ENCODE measurements at regions not wholly inside any gene's neighbourhood (a gene's known extent, or its start where the extent isn't known, plus 50 kb on each side); places are given as distances from the start of the nearest gene placed in this dataset.

DNA sequence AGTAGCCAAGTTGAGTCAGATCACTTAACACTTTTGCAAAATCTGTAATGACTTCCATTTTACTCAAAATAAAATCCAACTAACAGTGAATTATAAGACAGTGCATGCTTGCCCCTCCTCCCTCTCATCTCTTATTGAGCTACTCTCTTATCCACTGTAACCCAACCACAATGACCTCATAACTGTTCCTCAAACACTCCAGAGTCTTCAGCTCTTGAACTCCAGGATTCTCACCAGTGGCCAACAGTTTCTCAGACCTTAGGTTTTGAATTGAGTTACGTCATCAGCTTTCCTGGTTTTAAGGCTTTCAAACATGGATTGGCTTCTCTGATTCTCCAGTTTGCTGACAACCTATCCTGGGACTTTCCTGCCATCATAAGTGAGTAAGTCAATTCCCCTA is 938.3 kb downstream of the RAB28 start:
- TF ChIP-seq, protein P1, sequence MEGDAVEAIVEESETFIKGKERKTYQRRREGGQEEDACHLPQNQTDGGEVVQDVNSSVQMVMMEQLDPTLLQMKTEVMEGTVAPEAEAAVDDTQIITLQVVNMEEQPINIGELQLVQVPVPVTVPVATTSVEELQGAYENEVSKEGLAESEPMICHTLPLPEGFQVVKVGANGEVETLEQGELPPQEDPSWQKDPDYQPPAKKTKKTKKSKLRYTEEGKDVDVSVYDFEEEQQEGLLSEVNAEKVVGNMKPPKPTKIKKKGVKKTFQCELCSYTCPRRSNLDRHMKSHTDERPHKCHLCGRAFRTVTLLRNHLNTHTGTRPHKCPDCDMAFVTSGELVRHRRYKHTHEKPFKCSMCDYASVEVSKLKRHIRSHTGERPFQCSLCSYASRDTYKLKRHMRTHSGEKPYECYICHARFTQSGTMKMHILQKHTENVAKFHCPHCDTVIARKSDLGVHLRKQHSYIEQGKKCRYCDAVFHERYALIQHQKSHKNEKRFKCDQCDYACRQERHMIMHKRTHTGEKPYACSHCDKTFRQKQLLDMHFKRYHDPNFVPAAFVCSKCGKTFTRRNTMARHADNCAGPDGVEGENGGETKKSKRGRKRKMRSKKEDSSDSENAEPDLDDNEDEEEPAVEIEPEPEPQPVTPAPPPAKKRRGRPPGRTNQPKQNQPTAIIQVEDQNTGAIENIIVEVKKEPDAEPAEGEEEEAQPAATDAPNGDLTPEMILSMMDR (IDR thresholded peaks at IDR 0.05; ENCODE audit: low read depth, low read length, missing control alignments): no peak
- DNase-seq (ENCODE audit: low read depth): no peak
- H3K4me3 ChIP-seq (ENCODE audit: low read depth, low read length): no peak overlapping the region

DNA sequence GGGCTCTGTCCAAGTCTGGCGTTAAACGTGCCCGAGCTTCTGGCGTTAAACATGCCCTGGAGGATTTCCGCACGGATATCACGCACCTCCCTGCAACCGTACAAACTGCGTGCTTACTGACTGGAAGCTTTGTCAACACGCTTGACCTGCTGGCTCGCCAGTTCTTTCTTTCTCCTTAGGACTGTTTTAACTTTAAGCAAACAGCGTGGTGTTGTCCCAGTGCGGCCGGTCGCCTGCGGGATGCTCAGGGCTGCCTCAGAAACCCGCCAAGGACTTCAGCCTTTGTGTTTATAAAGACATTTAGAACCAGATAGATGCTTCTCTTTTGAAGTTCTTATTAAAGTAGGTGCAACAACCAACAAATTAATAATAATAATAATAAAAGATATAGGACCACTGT is 946.0 kb downstream of the RAB28 start:
- no peak overlapping the region for H3K4me3 ChIP-seq (ENCODE audit: low read depth, low read length)
- TF ChIP-seq, protein P1 (IDR thresholded peaks at IDR 0.05; ENCODE audit: low read depth, low read length, missing control alignments): no peak
- no peak for DNase-seq (ENCODE audit: low read depth)

DNA sequence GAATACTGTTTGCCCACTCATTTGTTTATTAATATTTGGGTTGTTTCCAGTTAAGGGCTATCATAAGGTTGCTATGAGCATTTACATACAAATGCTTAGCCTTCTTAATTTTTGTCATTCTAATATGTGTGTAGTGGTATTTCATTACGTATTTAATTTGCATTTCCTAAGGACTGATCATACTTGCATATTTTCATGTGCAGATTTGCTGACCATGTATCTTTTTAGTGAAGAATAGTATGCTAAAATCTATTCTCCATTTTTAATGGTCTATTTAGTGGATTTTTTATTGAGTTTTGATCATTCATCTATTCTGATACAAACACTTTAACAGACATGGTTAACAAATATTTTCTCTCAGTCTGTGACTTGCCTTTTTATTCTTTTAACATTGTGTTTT is 949.5 kb downstream of the RAB28 start:
- TF ChIP-seq, protein P1 (IDR thresholded peaks at IDR 0.05; ENCODE audit: low read depth, low read length, missing control alignments): no peak
- DNase-seq (ENCODE audit: low read depth): no peak
- H3K4me3 ChIP-seq (ENCODE audit: low read depth, low read length): no peak overlapping the region

DNA sequence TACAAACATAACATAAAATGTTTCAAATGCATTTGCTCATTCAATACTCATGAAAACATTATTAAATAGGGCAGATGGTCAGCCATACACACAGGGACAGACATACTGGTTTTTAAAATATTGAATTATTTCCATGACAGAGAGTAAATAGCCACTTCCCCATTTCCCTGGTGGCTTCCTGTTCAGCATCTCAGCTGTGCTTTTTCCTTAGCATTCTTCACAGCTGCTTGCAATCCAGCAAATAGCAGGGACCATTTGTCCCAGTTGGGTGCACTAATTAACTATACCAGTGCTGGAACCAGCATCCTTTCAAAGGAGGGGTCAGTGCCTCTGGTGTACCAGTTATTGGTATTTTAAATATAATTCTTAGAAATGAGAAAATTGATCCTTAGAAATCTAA is 964.7 kb downstream of the RAB28 start:
- TF ChIP-seq, protein P1 (IDR thresholded peaks at IDR 0.05; ENCODE audit: low read depth, low read length, missing control alignments): no peak
- DNase-seq (ENCODE audit: low read depth): no peak
- no peak overlapping the region for H3K4me3 ChIP-seq (ENCODE audit: low read depth, low read length)

DNA sequence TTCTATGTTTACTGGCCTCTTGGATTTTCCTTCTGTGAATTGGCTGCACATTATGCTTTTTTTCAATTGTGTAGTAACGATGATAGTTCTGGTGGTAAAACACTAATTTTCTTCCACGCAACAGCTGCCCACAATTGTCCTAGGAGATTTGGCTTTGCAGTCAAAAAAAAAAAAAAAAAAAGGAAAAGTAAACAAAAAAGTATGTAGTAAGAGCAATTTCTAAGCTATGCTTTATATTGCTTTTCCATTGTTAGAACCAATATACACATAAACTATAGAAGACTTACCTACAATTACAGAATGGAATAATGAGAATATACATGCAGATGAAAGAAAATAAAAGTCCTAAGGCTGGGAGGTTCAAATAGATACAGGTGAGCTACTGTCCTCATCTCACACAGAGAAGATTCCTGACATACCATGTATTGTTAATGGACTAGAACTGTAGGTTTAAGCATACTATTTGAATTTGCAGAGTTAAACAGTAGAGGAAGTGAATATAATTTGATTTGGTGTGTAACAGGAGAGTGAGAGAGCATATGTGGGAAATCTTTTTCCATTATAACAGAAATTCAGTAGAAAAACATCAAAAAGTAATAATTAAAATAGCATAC is 976.2 kb downstream of the RAB28 start:
- DNase-seq (ENCODE audit: low read depth): no peak
- TF ChIP-seq, protein P1 (IDR thresholded peaks at IDR 0.05; ENCODE audit: low read depth, low read length, missing control alignments): no peak
- no peak overlapping the region for H3K4me3 ChIP-seq (ENCODE audit: low read depth, low read length)

DNA sequence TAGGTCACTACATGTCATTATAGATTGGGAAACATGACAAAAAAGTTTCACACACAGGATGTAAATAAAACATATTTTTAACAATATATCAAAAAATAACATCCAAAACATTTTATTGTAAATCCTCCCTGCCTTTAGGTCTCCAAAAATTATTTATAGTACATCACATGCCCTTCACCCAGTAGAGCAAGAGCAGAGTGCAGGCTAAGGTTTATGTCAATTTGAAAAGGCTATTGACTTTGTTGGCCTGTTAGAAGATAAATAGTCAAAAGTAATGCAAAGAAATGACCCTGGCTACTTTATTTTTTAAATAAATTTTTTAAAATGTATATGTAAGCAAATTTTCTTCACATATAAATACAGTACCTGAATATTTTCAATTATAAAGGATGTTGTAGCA is 983.7 kb downstream of the RAB28 start:
- H3K4me3 ChIP-seq (ENCODE audit: low read depth, low read length): no peak overlapping the region
- DNase-seq (ENCODE audit: low read depth): no peak
- TF ChIP-seq, protein P1 (IDR thresholded peaks at IDR 0.05; ENCODE audit: low read depth, low read length, missing control alignments): no peak

DNA sequence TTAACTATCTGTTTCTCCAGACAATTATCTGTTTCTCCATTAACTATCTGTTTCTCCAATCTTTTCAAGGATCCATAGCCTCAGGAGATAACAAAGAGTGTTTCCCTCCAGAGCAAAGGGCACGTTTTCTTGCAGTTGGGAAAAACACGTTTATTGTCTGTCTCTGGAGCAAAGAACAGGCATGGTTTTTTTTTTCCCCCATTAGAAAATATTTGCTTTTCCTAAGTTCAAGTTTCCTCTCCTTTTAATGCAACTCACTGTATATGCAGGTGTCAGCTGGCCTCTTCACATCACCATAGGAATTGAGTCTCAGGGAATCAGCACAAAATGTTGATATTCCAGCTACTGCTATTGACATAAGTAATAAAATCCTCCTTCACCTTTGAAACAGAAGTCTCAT is 984.4 kb downstream of the RAB28 start:
- DNase-seq (ENCODE audit: low read depth): no peak
- TF ChIP-seq, protein P1 (IDR thresholded peaks at IDR 0.05; ENCODE audit: low read depth, low read length, missing control alignments): no peak
- no peak overlapping the region for H3K4me3 ChIP-seq (ENCODE audit: low read depth, low read length)

Data from GM12864 (cell line).